ENCODE measurements at regions not wholly inside any gene's neighbourhood (a gene's known extent, or its start where the extent isn't known, plus 50 kb on each side); places are given as distances from the start of the nearest gene placed in this dataset.

DNA sequence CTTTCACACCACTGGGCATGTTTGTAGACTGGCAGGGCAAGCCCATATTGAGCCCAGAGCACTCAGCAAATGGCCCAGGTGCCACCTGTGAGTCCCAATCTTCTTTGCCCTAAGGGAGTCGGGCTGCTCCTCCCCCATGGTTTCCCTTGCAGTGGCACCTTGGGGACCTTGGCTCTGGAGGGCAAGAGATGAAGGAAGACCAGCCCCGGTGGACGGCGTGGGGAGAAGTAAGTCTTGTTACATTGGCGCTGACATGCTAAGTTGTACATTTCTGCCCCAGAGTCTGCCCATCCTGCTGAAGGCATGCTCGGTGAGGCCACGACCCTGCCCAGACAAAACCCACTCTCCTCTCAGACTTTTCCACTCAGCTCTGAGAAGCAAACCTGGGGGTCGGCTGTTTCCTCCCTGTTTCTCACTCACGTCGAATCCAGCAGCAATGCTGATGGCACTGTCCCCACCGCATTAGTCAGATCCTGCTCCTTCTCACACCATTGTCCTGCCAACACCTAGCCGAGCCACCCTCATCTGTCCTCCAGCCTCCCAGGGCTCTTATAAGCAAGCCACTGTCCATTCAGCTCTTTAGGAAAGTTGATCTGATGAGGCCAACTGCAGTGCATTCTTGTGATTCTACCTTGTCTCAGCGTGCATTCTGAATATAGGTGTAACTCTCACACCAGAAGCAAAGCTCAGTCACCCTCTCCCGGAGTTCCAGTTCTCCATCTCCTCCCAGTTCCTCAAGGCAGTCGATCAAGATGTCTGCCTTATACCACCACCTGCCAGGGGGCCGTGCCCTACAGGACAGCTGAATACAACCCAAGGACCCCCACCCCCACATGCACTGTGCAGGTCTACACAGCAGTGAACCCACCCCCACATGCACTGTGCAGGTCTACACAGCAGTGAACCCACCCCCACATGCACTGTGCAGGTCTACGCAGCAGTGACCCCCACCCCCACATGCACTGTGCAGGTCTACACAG lies 827.1 kb downstream of the TBC1D22A start:
- DNase-seq (ENCODE audit: low read depth in 1 of 2, low spot score in 1 of 2): no peak
- H3K4me3 ChIP-seq (replicated peaks; ENCODE audit: insufficient read depth, low read length): no peak overlapping the region
- no peaks in the 10 kb centered on the region for H3K27me3 ChIP-seq (ENCODE audit: insufficient read depth, poor library complexity, severe bottlenecking)
- no peak for TF ChIP-seq POLR2AphosphoS5 (IDR thresholded peaks at IDR 0.05; ENCODE audit: low read depth)
- TF ChIP-seq, protein P1, sequence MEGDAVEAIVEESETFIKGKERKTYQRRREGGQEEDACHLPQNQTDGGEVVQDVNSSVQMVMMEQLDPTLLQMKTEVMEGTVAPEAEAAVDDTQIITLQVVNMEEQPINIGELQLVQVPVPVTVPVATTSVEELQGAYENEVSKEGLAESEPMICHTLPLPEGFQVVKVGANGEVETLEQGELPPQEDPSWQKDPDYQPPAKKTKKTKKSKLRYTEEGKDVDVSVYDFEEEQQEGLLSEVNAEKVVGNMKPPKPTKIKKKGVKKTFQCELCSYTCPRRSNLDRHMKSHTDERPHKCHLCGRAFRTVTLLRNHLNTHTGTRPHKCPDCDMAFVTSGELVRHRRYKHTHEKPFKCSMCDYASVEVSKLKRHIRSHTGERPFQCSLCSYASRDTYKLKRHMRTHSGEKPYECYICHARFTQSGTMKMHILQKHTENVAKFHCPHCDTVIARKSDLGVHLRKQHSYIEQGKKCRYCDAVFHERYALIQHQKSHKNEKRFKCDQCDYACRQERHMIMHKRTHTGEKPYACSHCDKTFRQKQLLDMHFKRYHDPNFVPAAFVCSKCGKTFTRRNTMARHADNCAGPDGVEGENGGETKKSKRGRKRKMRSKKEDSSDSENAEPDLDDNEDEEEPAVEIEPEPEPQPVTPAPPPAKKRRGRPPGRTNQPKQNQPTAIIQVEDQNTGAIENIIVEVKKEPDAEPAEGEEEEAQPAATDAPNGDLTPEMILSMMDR (IDR thresholded peaks at IDR 0.05; ENCODE audit: insufficient read depth, low read length): no peak
- TF ChIP-seq, protein P2, sequence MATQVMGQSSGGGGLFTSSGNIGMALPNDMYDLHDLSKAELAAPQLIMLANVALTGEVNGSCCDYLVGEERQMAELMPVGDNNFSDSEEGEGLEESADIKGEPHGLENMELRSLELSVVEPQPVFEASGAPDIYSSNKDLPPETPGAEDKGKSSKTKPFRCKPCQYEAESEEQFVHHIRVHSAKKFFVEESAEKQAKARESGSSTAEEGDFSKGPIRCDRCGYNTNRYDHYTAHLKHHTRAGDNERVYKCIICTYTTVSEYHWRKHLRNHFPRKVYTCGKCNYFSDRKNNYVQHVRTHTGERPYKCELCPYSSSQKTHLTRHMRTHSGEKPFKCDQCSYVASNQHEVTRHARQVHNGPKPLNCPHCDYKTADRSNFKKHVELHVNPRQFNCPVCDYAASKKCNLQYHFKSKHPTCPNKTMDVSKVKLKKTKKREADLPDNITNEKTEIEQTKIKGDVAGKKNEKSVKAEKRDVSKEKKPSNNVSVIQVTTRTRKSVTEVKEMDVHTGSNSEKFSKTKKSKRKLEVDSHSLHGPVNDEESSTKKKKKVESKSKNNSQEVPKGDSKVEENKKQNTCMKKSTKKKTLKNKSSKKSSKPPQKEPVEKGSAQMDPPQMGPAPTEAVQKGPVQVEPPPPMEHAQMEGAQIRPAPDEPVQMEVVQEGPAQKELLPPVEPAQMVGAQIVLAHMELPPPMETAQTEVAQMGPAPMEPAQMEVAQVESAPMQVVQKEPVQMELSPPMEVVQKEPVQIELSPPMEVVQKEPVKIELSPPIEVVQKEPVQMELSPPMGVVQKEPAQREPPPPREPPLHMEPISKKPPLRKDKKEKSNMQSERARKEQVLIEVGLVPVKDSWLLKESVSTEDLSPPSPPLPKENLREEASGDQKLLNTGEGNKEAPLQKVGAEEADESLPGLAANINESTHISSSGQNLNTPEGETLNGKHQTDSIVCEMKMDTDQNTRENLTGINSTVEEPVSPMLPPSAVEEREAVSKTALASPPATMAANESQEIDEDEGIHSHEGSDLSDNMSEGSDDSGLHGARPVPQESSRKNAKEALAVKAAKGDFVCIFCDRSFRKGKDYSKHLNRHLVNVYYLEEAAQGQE (IDR thresholded peaks at IDR 0.05; ENCODE audit: insufficient replicate concordance, low read depth): no peak
- no peak for TF ChIP-seq SPI1 (IDR thresholded peaks at IDR 0.05; ENCODE audit: borderline replicate concordance, low read depth)
- TF ChIP-seq GABPA (IDR thresholded peaks at IDR 0.05; ENCODE audit: low read depth): no peak
- H3K27ac ChIP-seq (replicated peaks): no peak overlapping the region

DNA sequence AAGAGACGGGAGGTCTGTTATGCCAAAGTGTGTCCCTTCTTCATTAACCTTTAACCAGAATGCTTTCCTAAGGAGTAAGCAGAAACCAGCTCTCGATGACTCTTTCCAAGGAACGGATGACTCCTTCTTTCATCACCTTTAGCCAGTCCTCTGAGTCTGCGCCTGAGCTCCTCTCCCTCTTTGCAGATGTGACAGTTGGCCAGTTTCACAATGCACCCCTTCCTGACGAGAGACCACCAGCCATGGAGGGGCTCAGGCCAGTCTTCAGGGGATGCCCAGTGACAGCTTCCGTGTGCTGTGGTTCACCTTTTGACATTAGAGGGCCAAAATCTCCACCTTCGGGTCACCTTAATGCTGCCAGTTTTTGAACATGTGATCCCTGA lies 826.1 kb downstream of the TBC1D22A start:
- Histone ChIP-seq H3K4me3 (replicated peaks; ENCODE audit: insufficient read depth, low read length) (no peak overlapping the region), H3K27me3 (ENCODE audit: insufficient read depth, poor library complexity, severe bottlenecking) (no peaks in the 10 kb centered on the region), H3K27ac (replicated peaks) (no peak overlapping the region)
- TF ChIP-seq SPI1 (IDR thresholded peaks at IDR 0.05; ENCODE audit: borderline replicate concordance, low read depth): no peak
- DNase-seq (ENCODE audit: low read depth in 1 of 2, low spot score in 1 of 2): no peak

DNA sequence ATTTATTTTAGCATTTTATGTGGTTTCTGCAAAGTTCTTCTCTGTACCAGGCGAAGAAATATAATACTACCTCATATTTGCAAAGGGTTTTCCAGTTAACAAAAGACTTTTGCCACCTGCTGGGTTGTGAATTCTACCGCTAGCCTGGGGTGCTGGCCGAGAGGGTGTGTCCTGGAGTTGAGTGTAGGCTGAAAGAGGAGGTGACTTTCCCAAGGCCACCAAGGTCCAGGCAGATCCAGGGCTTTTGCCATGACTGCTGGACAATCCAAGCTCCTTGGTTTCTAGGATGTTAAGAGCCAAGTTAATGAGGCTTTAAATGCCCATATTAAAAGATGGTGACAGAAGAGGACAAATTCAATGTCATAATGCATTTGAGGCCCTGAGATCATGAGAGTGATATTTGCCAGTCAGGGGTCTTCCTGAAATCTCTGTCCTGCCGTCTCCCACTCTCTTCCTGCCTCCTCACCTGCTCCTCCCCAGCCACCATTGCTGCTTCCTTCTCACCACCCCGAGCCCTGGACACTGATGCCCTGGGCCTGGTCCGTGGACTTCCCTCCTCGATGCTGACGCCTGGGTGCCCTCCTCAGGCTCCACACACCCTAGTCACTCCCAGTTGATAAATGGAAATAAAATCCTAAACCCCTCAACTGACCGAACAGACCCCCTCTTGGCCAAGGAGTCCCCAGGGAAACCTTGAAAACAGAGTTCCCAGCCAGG lies 825.6 kb downstream of the TBC1D22A start:
- H3K27me3 ChIP-seq (ENCODE audit: insufficient read depth, poor library complexity, severe bottlenecking): no peaks in the 10 kb centered on the region
- no peak for TF ChIP-seq POLR2AphosphoS5 (IDR thresholded peaks at IDR 0.05; ENCODE audit: low read depth)
- TF ChIP-seq, protein P1 (IDR thresholded peaks at IDR 0.05; ENCODE audit: insufficient read depth, low read length): no peak
- TF ChIP-seq, protein P2 (IDR thresholded peaks at IDR 0.05; ENCODE audit: insufficient replicate concordance, low read depth): no peak
- no peak for TF ChIP-seq SPI1 (IDR thresholded peaks at IDR 0.05; ENCODE audit: borderline replicate concordance, low read depth)
- TF ChIP-seq GABPA (IDR thresholded peaks at IDR 0.05; ENCODE audit: low read depth): no peak
- no peak overlapping the region for H3K27ac ChIP-seq (replicated peaks)
- DNase-seq (ENCODE audit: low read depth in 1 of 2, low spot score in 1 of 2): no peak
- H3K4me3 ChIP-seq (replicated peaks; ENCODE audit: insufficient read depth, low read length): no peak overlapping the region

DNA sequence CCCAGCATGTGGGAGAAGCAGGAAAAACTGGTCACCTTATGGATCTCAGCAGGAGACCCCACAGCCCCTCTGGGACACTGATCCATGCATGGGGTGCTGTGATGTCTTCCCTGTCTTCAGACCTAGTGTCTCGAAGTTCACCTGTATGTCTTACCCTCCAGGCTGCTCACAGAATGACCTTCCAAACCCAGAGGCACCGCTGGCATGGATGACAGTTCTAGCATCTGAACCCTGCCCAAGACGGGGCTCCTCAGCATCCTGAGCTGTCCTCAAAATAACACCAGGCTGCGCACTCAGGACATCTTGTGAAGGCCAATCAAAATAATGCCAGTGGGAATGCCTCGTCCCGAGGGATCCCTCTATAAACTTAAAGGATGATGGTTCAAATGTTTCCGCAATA lies 824.9 kb downstream of the TBC1D22A start:
- H3K4me3 ChIP-seq (replicated peaks; ENCODE audit: insufficient read depth, low read length): no peak overlapping the region
- TF ChIP-seq, protein P2 (IDR thresholded peaks at IDR 0.05; ENCODE audit: insufficient replicate concordance, low read depth): no peak
- TF ChIP-seq GABPA (IDR thresholded peaks at IDR 0.05; ENCODE audit: low read depth) (no peak), POLR2AphosphoS5 (IDR thresholded peaks at IDR 0.05; ENCODE audit: low read depth) (no peak), SPI1 (IDR thresholded peaks at IDR 0.05; ENCODE audit: borderline replicate concordance, low read depth) (no peak)
- TF ChIP-seq, protein P1 (IDR thresholded peaks at IDR 0.05; ENCODE audit: insufficient read depth, low read length): no peak
- no peak for DNase-seq (ENCODE audit: low read depth in 1 of 2, low spot score in 1 of 2)
- no peak overlapping the region for H3K27ac ChIP-seq (replicated peaks)
- no peaks in the 10 kb centered on the region for H3K27me3 ChIP-seq (ENCODE audit: insufficient read depth, poor library complexity, severe bottlenecking)

All from HL-60 (cell line).